ENCODE measurements at regions not wholly inside any gene's neighbourhood (a gene's known extent, or its start where the extent isn't known, plus 50 kb on each side); places are given as distances from the start of the nearest gene placed in this dataset.

- TF ChIP-seq POLR2AphosphoS5 (IDR thresholded peaks at IDR 0.05) (no peak), CTCF (IDR thresholded peaks at IDR 0.05 in 8 of 11, conservative IDR thresholded peaks at IDR 0.05 in 3 of 11) (no peak), POLR2A (IDR thresholded peaks at IDR 0.05) (no peak)
These were observed 210.3 kb downstream of the CYP26B1 start for GRCh38 chr2:71937396-71937795.

All from spleen (tissue), 7 donors.